Lower leg skin (tissue), 3 donors: ENCODE measurements at regions not wholly inside any gene's neighbourhood (a gene's known extent, or its start where the extent isn't known, plus 50 kb on each side); places are given as distances from the start of the nearest gene placed in this dataset.

Source experiments
- POLR2A ChIP-seq, 2 donors: fragments of 450-650 bp; IDR thresholded peaks; one replicate each; pipeline ENCODE4 v1.6.1; 2016 to 2017; ENCODE audit warnings: antibody characterized with exemption in 2 of 2, mild to moderate bottlenecking in 1 of 2, moderate library complexity in 1 of 2
- TF ChIP-seq, protein P1 (sequence below), 3 donors: fragments of 450-650 bp; IDR thresholded peaks; one replicate each; pipeline ENCODE4 v1.5.1; 2016; ENCODE audit warnings: antibody characterized with exemption in 3 of 3, mild to moderate bottlenecking in 3 of 3, moderate library complexity in 2 of 3

DNA sequence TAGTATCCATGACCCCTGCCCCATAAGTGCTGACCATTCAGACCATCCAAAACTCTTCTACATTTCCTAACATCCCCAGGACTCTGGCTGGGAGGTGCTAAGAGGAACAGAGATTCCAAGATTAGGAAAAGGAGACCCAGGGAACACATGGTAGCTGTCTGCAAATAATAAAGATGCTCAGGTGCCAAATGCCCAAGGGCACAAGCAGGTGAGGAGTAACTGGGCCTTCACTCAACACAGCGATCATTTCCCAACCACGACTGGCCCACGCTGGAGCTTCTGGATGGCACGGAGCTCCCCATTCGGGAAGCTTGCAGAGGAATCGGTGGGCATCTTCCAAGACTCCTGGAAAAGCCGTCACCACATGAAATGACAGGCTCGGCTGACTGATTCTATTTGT is 255.9 kb upstream of the SMIM21 start:
- TF ChIP-seq, protein P1, sequence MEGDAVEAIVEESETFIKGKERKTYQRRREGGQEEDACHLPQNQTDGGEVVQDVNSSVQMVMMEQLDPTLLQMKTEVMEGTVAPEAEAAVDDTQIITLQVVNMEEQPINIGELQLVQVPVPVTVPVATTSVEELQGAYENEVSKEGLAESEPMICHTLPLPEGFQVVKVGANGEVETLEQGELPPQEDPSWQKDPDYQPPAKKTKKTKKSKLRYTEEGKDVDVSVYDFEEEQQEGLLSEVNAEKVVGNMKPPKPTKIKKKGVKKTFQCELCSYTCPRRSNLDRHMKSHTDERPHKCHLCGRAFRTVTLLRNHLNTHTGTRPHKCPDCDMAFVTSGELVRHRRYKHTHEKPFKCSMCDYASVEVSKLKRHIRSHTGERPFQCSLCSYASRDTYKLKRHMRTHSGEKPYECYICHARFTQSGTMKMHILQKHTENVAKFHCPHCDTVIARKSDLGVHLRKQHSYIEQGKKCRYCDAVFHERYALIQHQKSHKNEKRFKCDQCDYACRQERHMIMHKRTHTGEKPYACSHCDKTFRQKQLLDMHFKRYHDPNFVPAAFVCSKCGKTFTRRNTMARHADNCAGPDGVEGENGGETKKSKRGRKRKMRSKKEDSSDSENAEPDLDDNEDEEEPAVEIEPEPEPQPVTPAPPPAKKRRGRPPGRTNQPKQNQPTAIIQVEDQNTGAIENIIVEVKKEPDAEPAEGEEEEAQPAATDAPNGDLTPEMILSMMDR (IDR thresholded peaks at IDR 0.05) = no peak
- no peak for TF ChIP-seq POLR2A (IDR thresholded peaks at IDR 0.05)
